ENCODE measurements at regions not wholly inside any gene's neighbourhood (a gene's known extent, or its start where the extent isn't known, plus 50 kb on each side); places are given as distances from the start of the nearest gene placed in this dataset.

GRCh38 chr4:151559595-151559994 lies 150.6 kb downstream of the FHIP1A start:
- TF ChIP-seq CTCF (IDR thresholded peaks at IDR 0.05; ENCODE audit: low read length) = no peak
- TF ChIP-seq EZH2phosphoT487 (IDR thresholded peaks at IDR 0.05; ENCODE audit: low read length) = no peak

All from MM.1S (cell line).